ENCODE measurements at regions not wholly inside any gene's neighbourhood (a gene's known extent, or its start where the extent isn't known, plus 50 kb on each side); places are given as distances from the start of the nearest gene placed in this dataset.

GRCh38 chr12:30840715-30841114 is 85.8 kb upstream of the TSPAN11 start:
- H3K27me3 ChIP-seq, result no peaks in the 10 kb centered on the region
- no peak for DNase-seq
- H3K36me3 ChIP-seq, result no peaks in the 10 kb centered on the region
- H3K27ac ChIP-seq, result no peak overlapping the region
- no peak overlapping the region for H3K4me3 ChIP-seq
- H3K9me3 ChIP-seq (replicated peaks), result no peaks in the 10 kb centered on the region
- H3K4me1 ChIP-seq, result no peaks in the 10 kb centered on the region

- no peaks in the 10 kb centered on the region for H3K9me3 ChIP-seq (replicated peaks)
- no peaks in the 10 kb centered on the region for H3K27me3 ChIP-seq
- DNase-seq, result no peak
- no peaks in the 10 kb centered on the region for H3K36me3 ChIP-seq
- no peak overlapping the region for H3K27ac ChIP-seq
- H3K4me1 ChIP-seq, result no peaks in the 10 kb centered on the region
- H3K4me3 ChIP-seq, result no peak overlapping the region
Measured at GRCh38 chr12:30839643-30840220, 85.0 kb upstream of the CAPRIN2 start.

- Histone ChIP-seq H3K36me3 (no peaks in the 10 kb centered on the region), H3K4me1 (no peaks in the 10 kb centered on the region), H3K27me3 (no peaks in the 10 kb centered on the region), H3K9me3 (replicated peaks) (no peaks in the 10 kb centered on the region), H3K27ac (no peak overlapping the region), H3K4me3 (no peak overlapping the region)
- no peak for DNase-seq
Measured at GRCh38 chr12:30837595-30837994, 82.8 kb upstream of the CAPRIN2 start.

GRCh38 chr12:30836656-30837445 is 82.1 kb upstream of the CAPRIN2 start:
- no peak overlapping the region for H3K4me3 ChIP-seq
- no peak overlapping the region for H3K27ac ChIP-seq
- no peaks in the 10 kb centered on the region for H3K4me1 ChIP-seq
- no peaks in the 10 kb centered on the region for H3K27me3 ChIP-seq
- H3K36me3 ChIP-seq, result no peaks in the 10 kb centered on the region
- no peaks in the 10 kb centered on the region for H3K9me3 ChIP-seq (replicated peaks)
- DNase-seq, result no peak

GRCh38 chr12:30835216-30835615 is 80.5 kb upstream of the CAPRIN2 start:
- H3K4me3 ChIP-seq, result no peak overlapping the region
- no peaks in the 10 kb centered on the region for H3K27me3 ChIP-seq
- no peak overlapping the region for H3K27ac ChIP-seq
- no peaks in the 10 kb centered on the region for H3K9me3 ChIP-seq (replicated peaks)
- no peaks in the 10 kb centered on the region for H3K36me3 ChIP-seq
- H3K4me1 ChIP-seq, result no peaks in the 10 kb centered on the region
- no peak for DNase-seq

GRCh38 chr12:30830751-30831150 is 76.0 kb upstream of the CAPRIN2 start:
- no peak for DNase-seq
- H3K27me3 ChIP-seq, result no peaks in the 10 kb centered on the region
- H3K27ac ChIP-seq, result no peak overlapping the region
- no peaks in the 10 kb centered on the region for H3K9me3 ChIP-seq (replicated peaks)
- H3K4me1 ChIP-seq, result no peaks in the 10 kb centered on the region
- no peaks in the 10 kb centered on the region for H3K36me3 ChIP-seq
- no peak overlapping the region for H3K4me3 ChIP-seq

GRCh38 chr12:30829876-30830275 is 75.1 kb upstream of the CAPRIN2 start:
- Histone ChIP-seq H3K9me3 (replicated peaks) (no peaks in the 10 kb centered on the region), H3K27ac (no peak overlapping the region), H3K4me1 (no peaks in the 10 kb centered on the region), H3K27me3 (no peaks in the 10 kb centered on the region), H3K4me3 (no peak overlapping the region), H3K36me3 (no peaks in the 10 kb centered on the region)
- DNase-seq, result no peak

GRCh38 chr12:30828686-30829085 is 73.9 kb upstream of the CAPRIN2 start:
- H3K36me3 ChIP-seq, result no peaks in the 10 kb centered on the region
- no peaks in the 10 kb centered on the region for H3K9me3 ChIP-seq (replicated peaks)
- H3K4me1 ChIP-seq, result no peaks in the 10 kb centered on the region
- H3K27me3 ChIP-seq, result no peaks in the 10 kb centered on the region
- no peak for DNase-seq
- no peak overlapping the region for H3K27ac ChIP-seq
- no peak overlapping the region for H3K4me3 ChIP-seq

GRCh38 chr12:30827101-30828066 is 72.6 kb upstream of the CAPRIN2 start:
- H3K27ac ChIP-seq, result no peak overlapping the region
- H3K4me1 ChIP-seq, result no peaks in the 10 kb centered on the region
- DNase-seq, result no peak
- H3K36me3 ChIP-seq, result no peaks in the 10 kb centered on the region
- H3K27me3 ChIP-seq, result no peaks in the 10 kb centered on the region
- no peak overlapping the region for H3K4me3 ChIP-seq
- no peaks in the 10 kb centered on the region for H3K9me3 ChIP-seq (replicated peaks)

GRCh38 chr12:30826276-30826675 is 71.5 kb upstream of the CAPRIN2 start:
- Histone ChIP-seq H3K4me3 (no peak overlapping the region), H3K27ac (no peak overlapping the region), H3K27me3 (no peaks in the 10 kb centered on the region), H3K4me1 (no peaks in the 10 kb centered on the region), H3K36me3 (no peaks in the 10 kb centered on the region), H3K9me3 (replicated peaks) (no peaks in the 10 kb centered on the region)
- DNase-seq, result no peak

GRCh38 chr12:30825341-30825740 is 70.6 kb upstream of the CAPRIN2 start:
- DNase-seq, result no peak
- H3K27ac ChIP-seq, result no peak overlapping the region
- H3K4me3 ChIP-seq, result no peak overlapping the region
- H3K36me3 ChIP-seq, result no peaks in the 10 kb centered on the region
- no peaks in the 10 kb centered on the region for H3K4me1 ChIP-seq
- no peaks in the 10 kb centered on the region for H3K27me3 ChIP-seq
- H3K9me3 ChIP-seq (replicated peaks), result no peaks in the 10 kb centered on the region

- H3K36me3 ChIP-seq, result no peaks in the 10 kb centered on the region
Measured at GRCh38 chr12:30824311-30824710, 69.6 kb upstream of the CAPRIN2 start.

GRCh38 chr12:30823764-30824163 is 69.0 kb upstream of the CAPRIN2 start:
- H3K27ac ChIP-seq, result no peak overlapping the region
- no peaks in the 10 kb centered on the region for H3K36me3 ChIP-seq
- no peaks in the 10 kb centered on the region for H3K27me3 ChIP-seq
- no peaks in the 10 kb centered on the region for H3K4me1 ChIP-seq
- no peak overlapping the region for H3K4me3 ChIP-seq
- no peak for DNase-seq
- no peaks in the 10 kb centered on the region for H3K9me3 ChIP-seq (replicated peaks)

More at GRCh38 chr12:30824311-30824710, 69.6 kb upstream of the CAPRIN2 start:
- DNase-seq, result no peak
- Histone ChIP-seq H3K4me1 (no peaks in the 10 kb centered on the region), H3K4me3 (no peak overlapping the region), H3K9me3 (replicated peaks) (no peaks in the 10 kb centered on the region), H3K27ac (no peak overlapping the region), H3K27me3 (no peaks in the 10 kb centered on the region)

- H3K4me1 ChIP-seq, result no peaks in the 10 kb centered on the region
- H3K27me3 ChIP-seq, result no peaks in the 10 kb centered on the region
- no peaks in the 10 kb centered on the region for H3K9me3 ChIP-seq (replicated peaks)
- no peak for DNase-seq
- H3K27ac ChIP-seq, result no peak overlapping the region
- H3K36me3 ChIP-seq, result no peaks in the 10 kb centered on the region
- no peak overlapping the region for H3K4me3 ChIP-seq
Measured at GRCh38 chr12:30823156-30823699, 68.5 kb upstream of the CAPRIN2 start.
